ENCODE measurements at regions not wholly inside any gene's neighbourhood (a gene's known extent, or its start where the extent isn't known, plus 50 kb on each side); places are given as distances from the start of the nearest gene placed in this dataset.

DNA sequence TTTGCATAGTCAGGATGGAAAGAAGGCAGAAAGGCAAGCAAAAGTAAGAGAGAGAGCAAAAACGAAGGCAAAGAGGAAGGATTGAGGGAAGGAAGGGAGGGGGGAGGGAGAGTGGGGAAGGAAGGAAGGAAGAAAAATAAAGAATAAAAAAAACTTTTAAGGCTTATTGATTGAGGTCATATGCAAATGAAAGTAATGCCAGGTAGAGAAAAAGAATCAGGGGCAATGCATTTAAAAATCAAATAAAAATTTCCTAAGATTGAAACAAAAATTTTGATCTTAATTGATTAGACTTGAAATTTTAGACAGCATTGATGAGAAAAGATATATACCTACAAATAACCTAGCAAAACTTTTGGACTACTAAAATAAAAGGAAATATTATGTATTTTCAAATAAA, 153.9 kb upstream of the KIF2B start:
- WGBS: 50% methylated on average over 1 of the region's 1 CpG
- no peaks in the 10 kb centered on the region for H3K79me1 ChIP-seq (replicated peaks; ENCODE audit: low read length, poor library complexity, severe bottlenecking)
- no peak overlapping the region for H3K18ac ChIP-seq (ENCODE audit: low read depth in 1 of 2, low read length in 2 of 2)

DNA sequence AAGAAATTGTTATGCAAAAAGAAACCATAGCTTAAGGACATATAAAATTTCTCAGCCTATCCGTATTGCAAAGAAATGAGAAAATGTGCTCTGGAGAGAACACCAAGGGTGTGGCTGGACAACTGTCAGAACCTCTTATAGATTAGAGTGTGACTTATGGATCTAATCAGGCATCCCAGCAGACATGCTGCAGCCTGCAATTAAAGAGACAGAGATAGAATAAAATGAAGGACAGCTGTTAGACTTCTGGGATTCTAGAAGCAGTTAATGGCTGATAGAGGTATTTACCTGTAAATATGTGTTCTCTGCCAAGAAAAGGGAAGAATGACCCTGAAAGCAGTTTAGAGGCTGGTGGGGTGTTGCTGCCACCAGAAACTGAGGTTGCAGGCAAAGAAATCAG, 160.1 kb upstream of the KIF2B start:
- H3K4me1 ChIP-seq (ENCODE audit: control insufficient read depth, insufficient read depth, low read depth, low read length): no peaks in the 10 kb centered on the region
- peaks cover 5% of the 10 kb centered on the region for H3K9me3 ChIP-seq (ENCODE audit: control insufficient read depth, low read length)
- H3K27me3 ChIP-seq (ENCODE audit: control insufficient read depth in 1 of 2, insufficient read depth in 1 of 2, low read length in 2 of 2): no peaks in the 10 kb centered on the region
- no peak overlapping the region for H3K27ac ChIP-seq (ENCODE audit: low read length, poor library complexity, severe bottlenecking)
- H3K79me1 ChIP-seq (replicated peaks; ENCODE audit: low read length, poor library complexity, severe bottlenecking): no peaks in the 10 kb centered on the region
- H2BK12ac ChIP-seq (ENCODE audit: low read length in 2 of 2): no peak overlapping the region
- H3K14ac ChIP-seq (ENCODE audit: low read length in 2 of 2): no peak overlapping the region
- no peak overlapping the region for H2AFZ ChIP-seq (ENCODE audit: low read depth, low read length)
- H4K8ac ChIP-seq (ENCODE audit: low read length): no peak overlapping the region
- 92% methylated on average over 1 of the region's 1 CpG for WGBS
- H3K4me2 ChIP-seq (ENCODE audit: low read length, poor library complexity, severe bottlenecking): no peak overlapping the region
- no peak overlapping the region for H4K91ac ChIP-seq (ENCODE audit: low read length)
- no peak overlapping the region for H3K23ac ChIP-seq (ENCODE audit: low read length in 2 of 2)
- no peak overlapping the region for H2AK5ac ChIP-seq (ENCODE audit: low read length, severe bottlenecking)
- no peak overlapping the region for H2BK5ac ChIP-seq (ENCODE audit: low read depth, low read length, poor library complexity, severe bottlenecking)
- no peak overlapping the region for H2BK120ac ChIP-seq (ENCODE audit: low read depth, low read length)
- no peak overlapping the region for H3K9ac ChIP-seq (ENCODE audit: low read length)
- no peak overlapping the region for H3K4ac ChIP-seq (ENCODE audit: low read depth in 1 of 2, low read length in 2 of 2)
- H3K4me3 ChIP-seq (ENCODE audit: insufficient read depth in 1 of 2, low read depth in 1 of 2, low read length in 2 of 2): no peak overlapping the region
- no peaks in the 10 kb centered on the region for H3K36me3 ChIP-seq (ENCODE audit: control insufficient read depth in 1 of 2, insufficient read depth in 2 of 2, low read depth in 1 of 2, low read length in 2 of 2)
- H2BK15ac ChIP-seq (ENCODE audit: low read depth, poor library complexity, severe bottlenecking): no peak overlapping the region
- DNase-seq: no peak
- no peak overlapping the region for H3K18ac ChIP-seq (ENCODE audit: low read depth in 1 of 2, low read length in 2 of 2)

More for the DNA sequence above, 153.9 kb upstream of the KIF2B start:
- no peak overlapping the region for H3K4me3 ChIP-seq (ENCODE audit: insufficient read depth in 1 of 2, low read depth in 1 of 2, low read length in 2 of 2)
- no peak overlapping the region for H2AFZ ChIP-seq (ENCODE audit: low read depth, low read length)
- no peaks in the 10 kb centered on the region for H3K36me3 ChIP-seq (ENCODE audit: control insufficient read depth in 1 of 2, insufficient read depth in 2 of 2, low read depth in 1 of 2, low read length in 2 of 2)
- H3K4ac ChIP-seq (ENCODE audit: low read depth in 1 of 2, low read length in 2 of 2): no peak overlapping the region
- H4K8ac ChIP-seq (ENCODE audit: low read length): no peak overlapping the region
- no peak overlapping the region for H3K14ac ChIP-seq (ENCODE audit: low read length in 2 of 2)
- H3K27ac ChIP-seq (ENCODE audit: low read length, poor library complexity, severe bottlenecking): no peak overlapping the region
- no peak overlapping the region for H2BK12ac ChIP-seq (ENCODE audit: low read length in 2 of 2)
- H2BK120ac ChIP-seq (ENCODE audit: low read depth, low read length): no peak overlapping the region
- no peak overlapping the region for H2BK5ac ChIP-seq (ENCODE audit: low read depth, low read length, poor library complexity, severe bottlenecking)
- no peak overlapping the region for H3K9ac ChIP-seq (ENCODE audit: low read length)
- no peak overlapping the region for H2BK15ac ChIP-seq (ENCODE audit: low read depth, poor library complexity, severe bottlenecking)
- no peaks in the 10 kb centered on the region for H3K27me3 ChIP-seq (ENCODE audit: control insufficient read depth in 1 of 2, insufficient read depth in 1 of 2, low read length in 2 of 2)
- H2AK5ac ChIP-seq (ENCODE audit: low read length, severe bottlenecking): no peak overlapping the region
- H3K9me3 ChIP-seq (ENCODE audit: control insufficient read depth, low read length): peaks cover 18% of the 10 kb centered on the region
- no peak overlapping the region for H3K23ac ChIP-seq (ENCODE audit: low read length in 2 of 2)
- DNase-seq: no peak
- no peak overlapping the region for H4K91ac ChIP-seq (ENCODE audit: low read length)
- no peaks in the 10 kb centered on the region for H3K4me1 ChIP-seq (ENCODE audit: control insufficient read depth, insufficient read depth, low read depth, low read length)
- no peak overlapping the region for H3K4me2 ChIP-seq (ENCODE audit: low read length, poor library complexity, severe bottlenecking)

DNA sequence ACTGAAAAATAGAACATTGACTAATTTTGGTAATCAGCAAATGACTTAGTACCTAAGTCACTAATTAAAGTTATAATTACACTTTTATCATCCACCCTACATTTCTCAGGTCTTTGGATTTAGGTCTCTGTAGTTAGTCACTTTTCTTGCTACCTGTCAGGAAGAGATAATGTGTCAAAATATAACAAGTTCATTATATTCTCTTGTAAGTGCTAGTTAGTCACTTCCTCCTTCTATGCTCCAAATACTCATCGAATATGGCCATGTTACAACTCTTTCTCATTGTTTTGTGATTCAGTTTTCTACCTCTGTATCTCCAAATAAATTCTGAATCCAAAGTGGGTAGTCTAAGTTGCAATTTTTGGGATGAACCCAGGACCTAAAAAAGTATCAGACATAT, 163.5 kb upstream of the KIF2B start:
- no peaks in the 10 kb centered on the region for H3K4me1 ChIP-seq (ENCODE audit: control insufficient read depth, insufficient read depth, low read depth, low read length)
- no peaks in the 10 kb centered on the region for H3K79me1 ChIP-seq (replicated peaks; ENCODE audit: low read length, poor library complexity, severe bottlenecking)
- H4K91ac ChIP-seq (ENCODE audit: low read length): no peak overlapping the region
- no CpG with 5 or more reads among the region's 1 CpG for WGBS
- H3K4ac ChIP-seq (ENCODE audit: low read depth in 1 of 2, low read length in 2 of 2): no peak overlapping the region
- no peak overlapping the region for H3K18ac ChIP-seq (ENCODE audit: low read depth in 1 of 2, low read length in 2 of 2)
- no peak overlapping the region for H4K8ac ChIP-seq (ENCODE audit: low read length)
- no peaks in the 10 kb centered on the region for H3K9me3 ChIP-seq (ENCODE audit: control insufficient read depth, low read length)
- no peak overlapping the region for H2AK5ac ChIP-seq (ENCODE audit: low read length, severe bottlenecking)
- no peak for DNase-seq
- H3K27me3 ChIP-seq (ENCODE audit: control insufficient read depth in 1 of 2, insufficient read depth in 1 of 2, low read length in 2 of 2): no peaks in the 10 kb centered on the region
- H3K4me3 ChIP-seq (ENCODE audit: insufficient read depth in 1 of 2, low read depth in 1 of 2, low read length in 2 of 2): no peak overlapping the region
- no peak overlapping the region for H2BK15ac ChIP-seq (ENCODE audit: low read depth, poor library complexity, severe bottlenecking)
- no peak overlapping the region for H3K27ac ChIP-seq (ENCODE audit: low read length, poor library complexity, severe bottlenecking)
- H3K23ac ChIP-seq (ENCODE audit: low read length in 2 of 2): no peak overlapping the region
- no peaks in the 10 kb centered on the region for H3K36me3 ChIP-seq (ENCODE audit: control insufficient read depth in 1 of 2, insufficient read depth in 2 of 2, low read depth in 1 of 2, low read length in 2 of 2)
- no peak overlapping the region for H2BK5ac ChIP-seq (ENCODE audit: low read depth, low read length, poor library complexity, severe bottlenecking)
- no peak overlapping the region for H3K9ac ChIP-seq (ENCODE audit: low read length)
- no peak overlapping the region for H2BK12ac ChIP-seq (ENCODE audit: low read length in 2 of 2)
- H2AFZ ChIP-seq (ENCODE audit: low read depth, low read length): no peak overlapping the region
- no peak overlapping the region for H3K14ac ChIP-seq (ENCODE audit: low read length in 2 of 2)
- H3K4me2 ChIP-seq (ENCODE audit: low read length, poor library complexity, severe bottlenecking): no peak overlapping the region
- H2BK120ac ChIP-seq (ENCODE audit: low read depth, low read length): no peak overlapping the region

DNA sequence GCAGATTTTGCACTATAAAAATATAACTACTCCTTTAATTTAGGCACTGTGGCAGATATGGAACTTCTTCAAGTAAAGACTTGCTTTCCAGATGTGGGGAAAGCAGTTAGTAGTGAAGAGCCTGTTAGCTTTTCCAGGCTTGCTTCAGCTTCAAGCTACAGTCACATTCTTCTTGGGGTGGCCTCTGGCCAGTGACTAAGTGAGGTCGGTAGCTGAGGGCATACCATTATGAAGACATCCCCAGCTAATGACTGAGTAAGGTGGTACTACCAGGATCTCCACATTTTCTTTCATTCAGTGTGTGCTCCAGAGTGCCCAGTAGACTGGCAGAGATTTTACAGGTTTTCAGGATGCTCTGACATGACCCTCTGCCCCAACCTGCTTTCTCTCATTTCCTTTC, 167.1 kb upstream of the KIF2B start:
- Histone ChIP-seq H2BK5ac (ENCODE audit: low read depth, low read length, poor library complexity, severe bottlenecking) (no peak overlapping the region), H4K8ac (ENCODE audit: low read length) (no peak overlapping the region), H3K27ac (ENCODE audit: low read length, poor library complexity, severe bottlenecking) (no peak overlapping the region), H2AK5ac (ENCODE audit: low read length, severe bottlenecking) (no peak overlapping the region), H3K9me3 (ENCODE audit: control insufficient read depth, low read length) (no peaks in the 10 kb centered on the region), H2BK15ac (ENCODE audit: low read depth, poor library complexity, severe bottlenecking) (no peak overlapping the region), H3K9ac (ENCODE audit: low read length) (no peak overlapping the region), H2BK120ac (ENCODE audit: low read depth, low read length) (no peak overlapping the region), H2AFZ (ENCODE audit: low read depth, low read length) (no peak overlapping the region), H3K4me3 (ENCODE audit: insufficient read depth in 1 of 2, low read depth in 1 of 2, low read length in 2 of 2) (no peak overlapping the region), H3K4ac (ENCODE audit: low read depth in 1 of 2, low read length in 2 of 2) (no peak overlapping the region), H3K14ac (ENCODE audit: low read length in 2 of 2) (no peak overlapping the region), H3K79me1 (replicated peaks; ENCODE audit: low read length, poor library complexity, severe bottlenecking) (no peaks in the 10 kb centered on the region), H3K27me3 (ENCODE audit: control insufficient read depth in 1 of 2, insufficient read depth in 1 of 2, low read length in 2 of 2) (no peaks in the 10 kb centered on the region), H4K91ac (ENCODE audit: low read length) (no peak overlapping the region), H3K36me3 (ENCODE audit: control insufficient read depth in 1 of 2, insufficient read depth in 2 of 2, low read depth in 1 of 2, low read length in 2 of 2) (no peaks in the 10 kb centered on the region), H2BK12ac (ENCODE audit: low read length in 2 of 2) (no peak overlapping the region), H3K4me1 (ENCODE audit: control insufficient read depth, insufficient read depth, low read depth, low read length) (no peaks in the 10 kb centered on the region), H3K4me2 (ENCODE audit: low read length, poor library complexity, severe bottlenecking) (no peak overlapping the region), H3K23ac (ENCODE audit: low read length in 2 of 2) (no peak overlapping the region), H3K18ac (ENCODE audit: low read depth in 1 of 2, low read length in 2 of 2) (no peak overlapping the region)
- WGBS: 88% methylated on average over 1 of the region's 1 CpG
- peak; percentile 18 for DNase-seq

Data from mesenchymal stem cell (in vitro differentiated cells and primary cell).